ENCODE measurements at regions not wholly inside any gene's neighbourhood (a gene's known extent, or its start where the extent isn't known, plus 50 kb on each side); places are given as distances from the start of the nearest gene placed in this dataset.

DNA sequence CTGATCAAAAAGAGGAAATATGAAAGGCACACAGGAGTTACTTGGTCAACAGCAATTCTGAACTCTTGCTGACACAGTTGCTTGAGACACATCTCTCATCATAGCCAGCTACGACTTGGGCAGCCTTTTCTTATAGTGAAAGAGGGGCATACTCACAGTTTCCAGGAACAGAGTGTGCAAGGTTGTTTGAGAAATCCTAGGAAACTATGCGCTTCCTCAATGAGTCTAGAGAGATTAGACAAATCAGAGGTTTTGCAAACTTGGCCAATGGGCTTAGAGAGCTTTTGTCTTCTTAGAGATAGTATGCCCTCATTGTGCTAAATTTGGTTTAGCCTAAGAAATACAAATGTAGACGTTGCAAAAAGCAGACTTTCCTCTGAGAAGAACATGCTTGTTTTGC lies 370.4 kb downstream of the HGF start:
- TF ChIP-seq, protein P1, sequence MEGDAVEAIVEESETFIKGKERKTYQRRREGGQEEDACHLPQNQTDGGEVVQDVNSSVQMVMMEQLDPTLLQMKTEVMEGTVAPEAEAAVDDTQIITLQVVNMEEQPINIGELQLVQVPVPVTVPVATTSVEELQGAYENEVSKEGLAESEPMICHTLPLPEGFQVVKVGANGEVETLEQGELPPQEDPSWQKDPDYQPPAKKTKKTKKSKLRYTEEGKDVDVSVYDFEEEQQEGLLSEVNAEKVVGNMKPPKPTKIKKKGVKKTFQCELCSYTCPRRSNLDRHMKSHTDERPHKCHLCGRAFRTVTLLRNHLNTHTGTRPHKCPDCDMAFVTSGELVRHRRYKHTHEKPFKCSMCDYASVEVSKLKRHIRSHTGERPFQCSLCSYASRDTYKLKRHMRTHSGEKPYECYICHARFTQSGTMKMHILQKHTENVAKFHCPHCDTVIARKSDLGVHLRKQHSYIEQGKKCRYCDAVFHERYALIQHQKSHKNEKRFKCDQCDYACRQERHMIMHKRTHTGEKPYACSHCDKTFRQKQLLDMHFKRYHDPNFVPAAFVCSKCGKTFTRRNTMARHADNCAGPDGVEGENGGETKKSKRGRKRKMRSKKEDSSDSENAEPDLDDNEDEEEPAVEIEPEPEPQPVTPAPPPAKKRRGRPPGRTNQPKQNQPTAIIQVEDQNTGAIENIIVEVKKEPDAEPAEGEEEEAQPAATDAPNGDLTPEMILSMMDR (IDR thresholded peaks at IDR 0.05): no peak
- no peak for TF ChIP-seq POLR2A (IDR thresholded peaks at IDR 0.05)
